Activated CD4-positive, alpha-beta T cell treated with anti-CD3 and anti-CD28 coated beads for 36 hours (primary cell): ENCODE measurements at regions not wholly inside any gene's neighbourhood (a gene's known extent, or its start where the extent isn't known, plus 50 kb on each side); places are given as distances from the start of the nearest gene placed in this dataset.

Experiments used
- ATAC-seq: fragments of 200-7000 bp; cut with Tn5 transposase; one replicate; pipeline ENCODE4 v1.10.0; 2021; ENCODE audit warnings: mild to moderate bottlenecking, moderate library complexity
- CTCF ChIA-PET: fragments of 350-600 bp; sonication (Branson Sonifier 250); formaldehyde crosslinking; loops from one replicate; lab custom pipeline; 2021; ENCODE audit warnings: antibody characterized with exemption; lab: Charles Lee
- POLR2A ChIA-PET: fragments of 350-600 bp; sonication (Branson Sonifier 250); formaldehyde crosslinking; loops from one replicate; lab custom pipeline; 2021; ENCODE audit warnings: antibody characterized with exemption, inconsistent platforms; lab: Charles Lee
- DNase-seq: peaks from one replicate; pipeline ENCODE4 v3.0.0-alpha.2; 2020
- H3K27ac Mint-ChIP-seq: one replicate; pipeline ENCODE4 v1.8.0; 2021; ENCODE audit warnings: mixed read lengths
- H3K27me3 Mint-ChIP-seq: one replicate; pipeline ENCODE4 v1.8.0; 2021; ENCODE audit warnings: mixed read lengths
- H3K36me3 Mint-ChIP-seq: one replicate; pipeline ENCODE4 v1.8.0; 2021; ENCODE audit warnings: low read depth, mixed read lengths
- H3K4me1 Mint-ChIP-seq: one replicate; pipeline ENCODE4 v1.8.0; 2021; ENCODE audit warnings: mixed read lengths
- H3K4me3 Mint-ChIP-seq: one replicate; pipeline ENCODE4 v1.8.0; 2021; ENCODE audit warnings: mild to moderate bottlenecking, moderate library complexity, mixed read lengths
- H3K9me3 Mint-ChIP-seq: one replicate; pipeline ENCODE4 v1.8.0; 2021; ENCODE audit warnings: low read depth, mixed read lengths
- intact Hi-C, 2 experiments: fragments of 100-400 bp; cut with DNase I in 1 of 2; cut with micrococcal nuclease in 1 of 2; formaldehyde crosslinking; loops; one replicate each; pipeline versions ENCODE4 v1.14.2 to v1.15.1; 2022 to 2024; cut with DNase I, micrococcal nuclease

DNA sequence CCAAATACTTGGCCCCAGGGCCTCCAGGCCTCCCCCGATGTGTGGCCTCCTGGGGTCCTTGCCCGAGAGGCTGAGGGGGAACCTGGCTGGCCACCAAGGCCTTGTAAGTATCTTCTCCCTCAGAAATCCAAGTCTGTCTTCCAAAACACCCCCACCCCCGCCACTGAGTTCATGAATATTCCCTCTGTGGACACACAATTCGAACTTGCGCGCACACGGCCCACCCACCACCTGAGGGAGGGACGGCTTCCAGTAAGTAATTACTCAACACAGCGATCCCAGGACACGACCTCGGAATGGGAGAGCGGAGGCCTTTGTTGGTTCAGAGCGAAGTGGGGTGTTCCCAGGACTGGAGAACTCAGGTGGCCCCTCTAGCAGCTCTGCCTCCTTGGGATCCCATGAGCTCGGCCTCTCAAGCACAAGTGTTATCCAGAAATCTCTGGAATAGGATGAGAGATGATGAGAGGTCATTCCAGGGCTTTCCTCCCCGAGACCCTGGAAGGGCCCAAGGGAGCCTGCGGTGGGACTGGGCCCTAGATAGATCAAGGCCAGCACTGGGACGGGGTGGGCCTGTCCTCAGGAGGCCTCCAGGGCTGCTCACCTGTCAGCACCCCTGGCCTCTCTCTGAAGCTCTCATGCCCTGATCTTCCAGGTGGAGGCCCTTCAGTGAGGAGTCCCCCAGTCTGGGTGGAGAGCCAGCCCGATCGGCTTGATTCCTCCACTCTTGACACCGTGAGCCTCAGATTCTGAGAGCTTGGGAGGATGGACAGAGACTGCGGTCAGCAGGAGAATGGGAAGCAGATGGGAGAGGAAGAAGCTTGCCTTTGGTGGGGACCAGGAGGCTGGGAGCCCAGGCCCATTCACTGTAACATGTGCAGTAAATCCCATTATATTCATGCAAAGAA lies 219.0 kb upstream of the RTL1 start:
- ChIA-PET CTCF (interaction anchor here (0.6 kb wide), 1 partner anchor 294 kb away, joined by 3 read pairs; no protein-coding TSS in a partner anchor), POLR2A (no interaction called here)
- peaks cover 21% of the 10 kb centered on the region for H3K4me1 Mint-ChIP-seq
- H3K27ac Mint-ChIP-seq, result no peak overlapping the region
- no peak overlapping the region for H3K4me3 Mint-ChIP-seq
- DNase-seq, result no peak
- H3K36me3 Mint-ChIP-seq, result no peaks in the 10 kb centered on the region
- intact Hi-C loops, result no loop called here
- H3K9me3 Mint-ChIP-seq, result no peaks in the 10 kb centered on the region
- peaks cover 5% of the 10 kb centered on the region for H3K27me3 Mint-ChIP-seq
- no peak for ATAC-seq

DNA sequence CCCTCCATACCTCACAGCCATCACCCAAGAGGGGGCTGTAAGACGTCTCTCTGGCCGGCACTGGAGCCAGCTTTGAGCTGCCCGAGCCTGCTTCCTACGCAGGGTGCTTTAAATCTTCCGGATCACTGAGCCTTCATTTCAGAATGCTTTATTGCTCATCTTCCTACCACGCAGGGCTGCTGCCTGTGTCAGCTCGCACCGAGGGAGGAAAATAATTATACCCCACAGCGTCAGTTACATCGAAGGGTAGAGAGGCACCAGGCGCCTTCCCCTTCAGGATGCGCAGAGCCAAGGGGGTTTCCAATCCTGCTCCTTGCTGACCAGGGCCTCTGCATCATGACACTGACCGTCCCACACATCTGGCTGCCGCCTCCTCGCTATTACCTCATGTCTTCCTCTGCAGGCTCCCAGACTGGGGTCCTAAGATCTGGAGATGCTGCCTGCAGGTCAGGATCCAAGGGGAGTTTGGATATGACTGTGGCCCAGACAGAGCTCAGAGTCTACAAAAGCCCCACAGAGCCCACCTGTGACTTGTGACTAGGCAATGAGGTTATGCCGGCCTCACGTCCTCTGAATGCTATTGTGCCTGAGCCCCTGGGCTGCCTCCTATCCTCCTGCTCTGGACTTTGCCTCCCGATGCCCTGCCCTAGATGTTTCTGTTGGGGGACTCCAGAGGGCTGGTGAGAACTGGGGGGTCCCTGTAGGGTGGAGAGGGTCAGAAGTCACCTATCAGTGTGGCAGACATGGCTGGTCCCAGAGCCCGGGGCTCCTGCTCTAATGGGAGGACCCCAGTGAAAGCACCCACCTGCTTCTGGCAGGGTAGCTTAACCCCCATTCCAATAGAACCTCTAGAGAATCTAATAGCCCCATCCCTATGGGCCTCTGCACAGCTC lies 220.3 kb upstream of the RTL1 start:
- Mint-ChIP-seq H3K36me3 (no peaks in the 10 kb centered on the region), H3K27ac (no peak overlapping the region), H3K4me3 (no peak overlapping the region), H3K4me1 (peaks cover 21% of the 10 kb centered on the region), H3K27me3 (peaks cover 14% of the 10 kb centered on the region), H3K9me3 (peaks cover 4% of the 10 kb centered on the region)
- ATAC-seq, result no peak
- no peak for DNase-seq
- intact Hi-C loops, result no loop called here
- POLR2A ChIA-PET, result no interaction called here
- CTCF ChIA-PET, result interaction anchor here (0.6 kb wide), 1 partner anchor 419 kb away, joined by 3 read pairs; no protein-coding TSS in a partner anchor

DNA sequence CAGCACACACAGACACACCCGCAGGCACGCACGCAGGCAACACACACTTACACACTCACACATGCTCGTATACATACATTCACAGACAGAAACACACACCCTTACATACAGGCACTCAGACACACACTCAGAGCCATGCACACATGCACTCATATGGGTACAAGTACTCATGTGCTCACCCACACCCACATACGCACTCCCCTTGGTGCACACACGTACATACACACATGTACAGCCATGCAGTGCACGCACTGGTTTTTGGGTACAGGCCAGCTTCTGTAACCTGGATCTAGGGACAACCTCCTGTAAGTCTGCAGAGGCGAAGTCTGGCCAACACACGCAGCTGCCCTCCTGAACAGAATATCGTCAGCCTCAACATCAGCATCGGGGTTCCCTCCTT lies 221.3 kb upstream of the RTL1 start:
- no peak for DNase-seq

DNA sequence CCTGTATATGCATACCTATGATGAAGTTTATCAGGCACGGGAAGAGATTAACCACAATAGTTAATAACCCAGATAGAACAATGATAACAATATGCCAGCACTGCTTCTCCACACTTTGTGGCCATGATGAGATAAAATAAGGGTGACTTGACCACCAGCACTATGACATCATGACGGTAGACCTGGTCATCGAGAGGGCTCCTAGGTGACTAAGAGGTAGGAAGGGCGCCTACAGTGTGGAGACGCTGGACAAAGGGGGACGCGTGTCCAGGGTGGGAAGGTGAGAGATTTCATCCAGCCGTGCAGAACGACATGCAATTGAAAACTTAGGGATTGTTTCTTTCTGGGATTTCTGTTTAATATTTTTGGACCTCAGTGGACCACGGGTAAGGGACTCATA lies 221.8 kb upstream of the RTL1 start:
- no peak overlapping the region for H3K27ac Mint-ChIP-seq
- H3K27me3 Mint-ChIP-seq, result peaks cover 16% of the 10 kb centered on the region
- CTCF ChIA-PET, result no interaction called here
- intact Hi-C loops, result no loop called here
- no peaks in the 10 kb centered on the region for H3K36me3 Mint-ChIP-seq
- POLR2A ChIA-PET, result no interaction called here
- peaks cover 4% of the 10 kb centered on the region for H3K9me3 Mint-ChIP-seq
- H3K4me3 Mint-ChIP-seq, result no peak overlapping the region
- DNase-seq, result no peak
- H3K4me1 Mint-ChIP-seq, result peaks cover 13% of the 10 kb centered on the region
- no peak for ATAC-seq

More for the DNA sequence above, 221.3 kb upstream of the RTL1 start:
- Mint-ChIP-seq H3K27me3 (peaks cover 12% of the 10 kb centered on the region), H3K36me3 (no peaks in the 10 kb centered on the region), H3K4me3 (no peak overlapping the region), H3K4me1 (peaks cover 18% of the 10 kb centered on the region), H3K9me3 (peaks cover 4% of the 10 kb centered on the region), H3K27ac (no peak overlapping the region)
- intact Hi-C loops, result no loop called here
- POLR2A ChIA-PET, result no interaction called here
- CTCF ChIA-PET, result interaction anchor here (0.6 kb wide), 1 partner anchor 418 kb away, joined by 3 read pairs; no protein-coding TSS in a partner anchor
- no peak for ATAC-seq

DNA sequence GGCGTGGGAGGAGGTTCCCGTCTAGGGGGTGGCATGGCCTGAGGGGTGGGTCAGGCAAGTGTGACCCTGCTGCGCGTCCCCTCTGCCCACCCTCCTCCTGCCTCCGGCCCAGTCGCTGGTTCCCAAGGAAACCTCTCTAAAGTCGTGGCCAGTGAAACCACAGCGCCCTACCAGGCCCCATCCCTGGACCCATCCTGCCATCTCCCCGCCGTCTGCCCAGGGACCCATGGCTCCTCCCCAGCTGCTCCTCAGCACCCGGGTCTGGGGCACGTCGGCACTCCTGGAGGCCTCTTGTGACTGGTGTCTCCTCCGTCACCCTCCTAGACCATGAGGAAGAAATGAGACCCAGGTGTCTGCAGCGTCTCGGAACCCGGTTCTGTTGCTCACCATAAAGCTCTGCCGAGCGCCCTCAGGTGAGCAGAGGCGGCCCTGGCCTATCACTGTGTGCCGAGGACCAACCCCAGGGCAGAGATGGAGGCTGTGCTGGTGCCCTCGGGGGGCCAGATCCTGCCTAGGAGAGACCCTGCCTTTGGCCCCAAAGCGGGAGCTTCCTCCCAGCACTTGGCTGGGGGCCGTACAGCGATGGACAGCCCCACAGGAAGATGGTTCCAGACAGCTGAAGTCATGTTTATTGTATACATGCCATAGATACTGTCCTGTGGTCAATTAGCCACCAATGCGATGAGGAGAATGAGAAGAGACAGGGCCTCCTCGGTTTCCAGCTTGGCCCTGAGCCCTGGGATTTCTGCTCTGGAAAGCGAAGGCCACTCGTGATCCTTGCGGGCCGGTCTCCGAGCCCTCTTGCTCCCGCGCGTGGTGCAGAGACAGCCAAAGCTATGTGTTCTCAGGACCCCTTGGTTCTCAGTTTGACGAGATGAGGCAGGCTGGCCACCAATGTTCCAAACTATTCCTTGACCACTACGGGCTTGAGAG lies 222.5 kb upstream of the RTL1 start:
- intact Hi-C loops, result no loop called here
- POLR2A ChIA-PET, result no interaction called here
- CTCF ChIA-PET, result no interaction called here

DNA sequence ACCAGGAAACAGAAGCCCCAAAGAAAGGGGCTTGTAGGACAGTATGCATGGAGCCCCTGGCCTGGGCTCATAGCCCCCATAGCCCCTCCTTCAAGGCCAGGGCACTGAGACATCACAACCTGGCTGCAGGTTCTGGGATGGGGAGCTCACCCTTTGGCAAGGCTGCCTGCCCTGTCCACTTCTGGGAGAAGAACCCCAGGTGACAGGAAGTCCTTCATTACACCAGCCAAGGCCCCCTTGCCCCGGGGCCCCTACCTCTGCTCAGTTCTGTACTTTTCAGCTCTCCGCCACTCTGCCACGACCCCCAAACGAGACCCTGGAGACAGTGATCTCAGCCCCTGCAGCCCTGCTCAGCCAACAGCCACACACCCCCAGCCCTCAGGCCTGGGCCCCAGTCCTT lies 223.2 kb upstream of the RTL1 start:
- Mint-ChIP-seq H3K4me1 (no peaks in the 10 kb centered on the region), H3K27ac (no peak overlapping the region), H3K9me3 (peaks cover 4% of the 10 kb centered on the region), H3K36me3 (no peaks in the 10 kb centered on the region), H3K4me3 (no peak overlapping the region), H3K27me3 (peaks cover 23% of the 10 kb centered on the region)
- ATAC-seq, result no peak
- intact Hi-C loops, result no loop called here
- DNase-seq, result no peak
- ChIA-PET POLR2A (no interaction called here), CTCF (no interaction called here)

More for the DNA sequence above, 222.5 kb upstream of the RTL1 start:
- Mint-ChIP-seq H3K9me3 (peaks cover 4% of the 10 kb centered on the region), H3K4me3 (no peak overlapping the region), H3K27me3 (peaks cover 19% of the 10 kb centered on the region), H3K27ac (no peak overlapping the region), H3K36me3 (no peaks in the 10 kb centered on the region), H3K4me1 (peaks cover 7% of the 10 kb centered on the region)
- no peak for DNase-seq
- no peak for ATAC-seq

DNA sequence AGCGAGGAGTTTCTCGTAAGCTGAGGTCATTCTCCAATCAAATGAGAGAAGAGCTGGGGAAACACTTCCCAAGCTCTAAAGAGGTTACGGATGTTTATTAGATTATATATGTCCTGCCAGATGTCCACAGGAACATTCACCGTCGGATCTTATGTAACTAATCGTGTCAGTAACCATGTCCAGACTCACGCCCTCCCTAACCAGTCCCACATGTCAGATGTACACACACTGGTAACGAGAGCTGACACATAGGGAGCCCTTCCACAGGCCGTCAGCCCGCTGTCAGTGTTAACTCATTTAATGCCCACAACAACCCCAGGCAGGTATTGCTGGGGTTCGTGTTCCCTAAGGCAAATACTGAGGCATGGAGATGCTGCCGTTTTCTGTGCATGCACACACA lies 223.7 kb upstream of the RTL1 start:
- CTCF ChIA-PET, result no interaction called here
- ATAC-seq, result no peak
- intact Hi-C loops, result no loop called here

DNA sequence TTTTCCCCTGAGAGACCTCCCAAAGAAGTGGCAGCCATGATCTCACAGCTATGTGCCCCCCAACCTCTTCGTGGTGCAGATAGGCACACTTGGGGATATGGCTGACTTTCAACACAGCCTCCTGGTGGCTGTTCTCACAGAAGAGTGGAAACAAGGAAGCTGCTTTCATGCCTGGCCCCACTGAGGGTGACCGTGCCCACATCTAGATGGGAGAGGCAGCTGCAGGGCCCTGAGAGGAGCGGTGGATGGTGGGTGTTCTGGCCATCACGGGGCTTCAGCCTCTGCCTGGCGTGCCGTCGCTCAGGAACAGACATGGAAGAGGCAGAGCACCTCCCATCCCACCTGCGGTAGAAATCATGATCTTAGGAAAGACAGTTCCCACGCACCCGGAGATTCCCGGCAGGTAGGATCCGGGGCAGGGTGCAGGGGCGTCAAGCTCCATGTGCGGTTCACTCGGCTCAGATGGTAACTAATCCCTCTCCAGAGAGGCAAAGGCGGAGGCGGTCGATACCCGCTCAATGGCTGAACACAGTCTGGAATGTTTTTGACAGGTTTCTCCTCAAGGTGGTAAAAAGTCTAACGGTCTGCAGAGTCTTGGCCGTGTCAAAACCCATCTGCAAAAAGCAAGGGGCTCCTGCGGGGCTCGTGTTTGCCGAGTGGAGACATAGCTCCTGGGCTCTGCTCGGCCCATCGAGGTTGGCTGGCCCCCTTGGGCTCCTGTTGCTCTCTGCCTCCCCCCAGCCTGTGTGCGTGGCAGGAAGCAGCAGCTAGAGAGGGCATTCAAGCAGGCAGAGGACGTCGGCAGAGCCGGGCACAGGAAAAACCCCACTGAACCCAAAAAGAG lies 225.2 kb upstream of the RTL1 start:
- ATAC-seq, result no peak
- intact Hi-C loops, result no loop called here
- Mint-ChIP-seq H3K36me3 (no peaks in the 10 kb centered on the region), H3K4me1 (no peaks in the 10 kb centered on the region), H3K9me3 (peaks cover 4% of the 10 kb centered on the region), H3K27me3 (peaks cover 26% of the 10 kb centered on the region), H3K27ac (no peak overlapping the region), H3K4me3 (no peak overlapping the region)
- no peak for DNase-seq
- POLR2A ChIA-PET, result no interaction called here
- CTCF ChIA-PET, result no interaction called here

More for the DNA sequence above, 223.7 kb upstream of the RTL1 start:
- Mint-ChIP-seq H3K27ac (no peak overlapping the region), H3K4me3 (no peak overlapping the region), H3K36me3 (no peaks in the 10 kb centered on the region), H3K4me1 (no peaks in the 10 kb centered on the region), H3K9me3 (peaks cover 4% of the 10 kb centered on the region), H3K27me3 (peaks cover 23% of the 10 kb centered on the region)
- POLR2A ChIA-PET, result no interaction called here
- no peak for DNase-seq

DNA sequence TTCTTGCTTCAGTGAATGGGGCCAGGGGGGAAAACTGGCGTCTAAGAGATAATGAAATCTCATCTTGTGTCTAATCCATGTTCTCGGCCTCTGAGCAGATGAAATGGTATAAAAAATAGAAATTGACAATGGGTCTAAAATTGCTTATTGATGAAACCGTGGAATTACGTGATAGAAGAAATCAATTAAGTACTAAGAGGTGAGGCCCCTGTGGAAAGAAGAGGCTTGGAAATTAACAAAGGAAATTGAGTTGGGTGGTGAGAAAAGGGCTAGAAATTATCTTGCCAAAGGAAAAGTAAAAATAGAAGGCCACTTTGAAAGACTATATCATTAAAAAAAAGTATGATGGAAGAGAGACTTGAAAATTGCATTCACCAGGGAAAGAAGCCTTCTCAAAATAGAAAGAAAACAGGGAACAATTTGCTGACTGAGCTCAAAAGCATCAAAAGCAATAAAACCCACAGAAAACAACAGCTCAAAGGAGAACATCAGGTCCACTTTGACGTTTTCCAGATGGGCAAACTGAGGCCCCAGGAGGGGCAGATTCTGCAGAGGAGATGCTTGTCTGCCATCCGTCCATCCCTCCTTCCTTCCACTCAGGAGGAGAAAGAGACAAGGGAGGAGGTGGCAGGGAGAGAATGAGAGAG lies 226.1 kb upstream of the RTL1 start:
- ChIA-PET CTCF (interaction anchor here (0.6 kb wide), 1 partner anchor 108 kb away, joined by 4 read pairs; no protein-coding TSS in a partner anchor), POLR2A (no interaction called here)
- Mint-ChIP-seq H3K4me1 (peaks cover 2% of the 10 kb centered on the region), H3K27ac (no peak overlapping the region), H3K36me3 (no peaks in the 10 kb centered on the region), H3K27me3 (peaks cover 32% of the 10 kb centered on the region), H3K9me3 (peaks cover 4% of the 10 kb centered on the region), H3K4me3 (no peak overlapping the region)
- intact Hi-C loops, result no loop called here
- no peak for DNase-seq
- ATAC-seq, result no peak

DNA sequence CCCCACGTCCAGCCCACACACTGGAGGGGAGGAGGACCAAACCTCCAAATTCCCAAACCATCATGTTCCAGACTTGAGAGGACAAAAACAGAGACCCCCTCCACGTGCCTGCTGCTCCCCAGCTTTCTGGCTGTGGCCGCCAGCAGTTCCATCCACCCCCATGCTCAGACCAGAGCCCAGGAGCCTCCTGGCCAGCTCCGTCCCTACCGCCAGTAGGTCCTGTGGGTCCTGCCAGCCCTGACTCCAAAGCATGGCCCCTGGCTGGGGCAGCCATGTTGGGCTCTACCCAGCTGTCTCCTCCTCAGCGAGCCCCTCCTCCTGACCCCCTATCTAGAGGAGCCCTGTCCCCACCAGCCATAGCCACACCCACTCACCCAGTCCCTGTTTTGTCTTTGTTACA lies 227.3 kb upstream of the RTL1 start:
- DNase-seq (no peak), ATAC-seq (no peak)
- Mint-ChIP-seq H3K4me1 (peaks cover 9% of the 10 kb centered on the region), H3K9me3 (peaks cover 4% of the 10 kb centered on the region), H3K27ac (no peak overlapping the region), H3K4me3 (no peak overlapping the region), H3K27me3 (peaks cover 34% of the 10 kb centered on the region), H3K36me3 (no peaks in the 10 kb centered on the region)
- CTCF ChIA-PET, result no interaction called here
- intact Hi-C loops, result no loop called here
- POLR2A ChIA-PET, result no interaction called here
